ENCODE measurements at regions not wholly inside any gene's neighbourhood (a gene's known extent, or its start where the extent isn't known, plus 50 kb on each side); places are given as distances from the start of the nearest gene placed in this dataset.

DNA sequence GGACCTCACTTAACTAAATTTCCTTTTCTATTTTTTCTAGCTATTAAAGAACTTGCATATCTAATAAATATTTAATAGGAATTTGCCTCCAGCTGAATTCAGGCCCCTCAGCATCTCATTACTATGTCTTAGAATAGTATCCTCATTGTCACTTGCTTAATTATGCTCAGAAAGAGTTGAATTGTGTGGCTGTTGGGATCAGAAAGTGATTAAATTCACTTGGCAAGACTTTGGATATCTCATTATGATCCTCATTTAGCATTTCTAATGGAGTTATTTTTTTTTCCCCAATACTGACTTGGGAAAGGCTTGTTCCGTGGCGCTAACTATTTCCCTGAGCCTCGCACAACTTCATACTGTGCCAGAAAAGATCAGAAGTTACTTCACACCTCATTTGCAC is 158.8 kb downstream of the IDS start (continued):
- TF ChIP-seq, protein P1, sequence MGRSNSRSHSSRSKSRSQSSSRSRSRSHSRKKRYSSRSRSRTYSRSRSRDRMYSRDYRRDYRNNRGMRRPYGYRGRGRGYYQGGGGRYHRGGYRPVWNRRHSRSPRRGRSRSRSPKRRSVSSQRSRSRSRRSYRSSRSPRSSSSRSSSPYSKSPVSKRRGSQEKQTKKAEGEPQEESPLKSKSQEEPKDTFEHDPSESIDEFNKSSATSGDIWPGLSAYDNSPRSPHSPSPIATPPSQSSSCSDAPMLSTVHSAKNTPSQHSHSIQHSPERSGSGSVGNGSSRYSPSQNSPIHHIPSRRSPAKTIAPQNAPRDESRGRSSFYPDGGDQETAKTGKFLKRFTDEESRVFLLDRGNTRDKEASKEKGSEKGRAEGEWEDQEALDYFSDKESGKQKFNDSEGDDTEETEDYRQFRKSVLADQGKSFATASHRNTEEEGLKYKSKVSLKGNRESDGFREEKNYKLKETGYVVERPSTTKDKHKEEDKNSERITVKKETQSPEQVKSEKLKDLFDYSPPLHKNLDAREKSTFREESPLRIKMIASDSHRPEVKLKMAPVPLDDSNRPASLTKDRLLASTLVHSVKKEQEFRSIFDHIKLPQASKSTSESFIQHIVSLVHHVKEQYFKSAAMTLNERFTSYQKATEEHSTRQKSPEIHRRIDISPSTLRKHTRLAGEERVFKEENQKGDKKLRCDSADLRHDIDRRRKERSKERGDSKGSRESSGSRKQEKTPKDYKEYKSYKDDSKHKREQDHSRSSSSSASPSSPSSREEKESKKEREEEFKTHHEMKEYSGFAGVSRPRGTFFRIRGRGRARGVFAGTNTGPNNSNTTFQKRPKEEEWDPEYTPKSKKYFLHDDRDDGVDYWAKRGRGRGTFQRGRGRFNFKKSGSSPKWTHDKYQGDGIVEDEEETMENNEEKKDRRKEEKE (IDR thresholded peaks at IDR 0.05) = no peak
- no peak for TF ChIP-seq FOS (IDR thresholded peaks at IDR 0.05; ENCODE audit: borderline replicate concordance, extremely low read depth, insufficient read length)
- TF ChIP-seq CBX5 (IDR thresholded peaks at IDR 0.05; ENCODE audit: low read depth) = no peak
- TF ChIP-seq, protein P2, sequence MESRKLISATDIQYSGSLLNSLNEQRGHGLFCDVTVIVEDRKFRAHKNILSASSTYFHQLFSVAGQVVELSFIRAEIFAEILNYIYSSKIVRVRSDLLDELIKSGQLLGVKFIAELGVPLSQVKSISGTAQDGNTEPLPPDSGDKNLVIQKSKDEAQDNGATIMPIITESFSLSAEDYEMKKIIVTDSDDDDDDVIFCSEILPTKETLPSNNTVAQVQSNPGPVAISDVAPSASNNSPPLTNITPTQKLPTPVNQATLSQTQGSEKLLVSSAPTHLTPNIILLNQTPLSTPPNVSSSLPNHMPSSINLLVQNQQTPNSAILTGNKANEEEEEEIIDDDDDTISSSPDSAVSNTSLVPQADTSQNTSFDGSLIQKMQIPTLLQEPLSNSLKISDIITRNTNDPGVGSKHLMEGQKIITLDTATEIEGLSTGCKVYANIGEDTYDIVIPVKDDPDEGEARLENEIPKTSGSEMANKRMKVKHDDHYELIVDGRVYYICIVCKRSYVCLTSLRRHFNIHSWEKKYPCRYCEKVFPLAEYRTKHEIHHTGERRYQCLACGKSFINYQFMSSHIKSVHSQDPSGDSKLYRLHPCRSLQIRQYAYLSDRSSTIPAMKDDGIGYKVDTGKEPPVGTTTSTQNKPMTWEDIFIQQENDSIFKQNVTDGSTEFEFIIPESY (IDR thresholded peaks at IDR 0.05) = no peak
- no peak for TF ChIP-seq NFIC (IDR thresholded peaks at IDR 0.05; ENCODE audit: low read depth, low read length)
- TF ChIP-seq NR2C2 (IDR thresholded peaks at IDR 0.05; ENCODE audit: borderline replicate concordance, control insufficient read depth, insufficient read length, low read depth) = no peak
- TF ChIP-seq, protein P3, sequence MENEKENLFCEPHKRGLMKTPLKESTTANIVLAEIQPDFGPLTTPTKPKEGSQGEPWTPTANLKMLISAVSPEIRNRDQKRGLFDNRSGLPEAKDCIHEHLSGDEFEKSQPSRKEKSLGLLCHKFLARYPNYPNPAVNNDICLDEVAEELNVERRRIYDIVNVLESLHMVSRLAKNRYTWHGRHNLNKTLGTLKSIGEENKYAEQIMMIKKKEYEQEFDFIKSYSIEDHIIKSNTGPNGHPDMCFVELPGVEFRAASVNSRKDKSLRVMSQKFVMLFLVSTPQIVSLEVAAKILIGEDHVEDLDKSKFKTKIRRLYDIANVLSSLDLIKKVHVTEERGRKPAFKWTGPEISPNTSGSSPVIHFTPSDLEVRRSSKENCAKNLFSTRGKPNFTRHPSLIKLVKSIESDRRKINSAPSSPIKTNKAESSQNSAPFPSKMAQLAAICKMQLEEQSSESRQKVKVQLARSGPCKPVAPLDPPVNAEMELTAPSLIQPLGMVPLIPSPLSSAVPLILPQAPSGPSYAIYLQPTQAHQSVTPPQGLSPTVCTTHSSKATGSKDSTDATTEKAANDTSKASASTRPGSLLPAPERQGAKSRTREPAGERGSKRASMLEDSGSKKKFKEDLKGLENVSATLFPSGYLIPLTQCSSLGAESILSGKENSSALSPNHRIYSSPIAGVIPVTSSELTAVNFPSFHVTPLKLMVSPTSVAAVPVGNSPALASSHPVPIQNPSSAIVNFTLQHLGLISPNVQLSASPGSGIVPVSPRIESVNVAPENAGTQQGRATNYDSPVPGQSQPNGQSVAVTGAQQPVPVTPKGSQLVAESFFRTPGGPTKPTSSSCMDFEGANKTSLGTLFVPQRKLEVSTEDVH (IDR thresholded peaks at IDR 0.05; ENCODE audit: low read depth, partially characterized antibody) = no peak
- TF ChIP-seq BACH1 (IDR thresholded peaks at IDR 0.05; ENCODE audit: borderline replicate concordance) = no peak
- TF ChIP-seq, protein P4, sequence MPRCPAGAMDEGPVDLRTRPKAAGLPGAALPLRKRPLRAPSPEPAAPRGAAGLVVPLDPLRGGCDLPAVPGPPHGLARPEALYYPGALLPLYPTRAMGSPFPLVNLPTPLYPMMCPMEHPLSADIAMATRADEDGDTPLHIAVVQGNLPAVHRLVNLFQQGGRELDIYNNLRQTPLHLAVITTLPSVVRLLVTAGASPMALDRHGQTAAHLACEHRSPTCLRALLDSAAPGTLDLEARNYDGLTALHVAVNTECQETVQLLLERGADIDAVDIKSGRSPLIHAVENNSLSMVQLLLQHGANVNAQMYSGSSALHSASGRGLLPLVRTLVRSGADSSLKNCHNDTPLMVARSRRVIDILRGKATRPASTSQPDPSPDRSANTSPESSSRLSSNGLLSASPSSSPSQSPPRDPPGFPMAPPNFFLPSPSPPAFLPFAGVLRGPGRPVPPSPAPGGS (IDR thresholded peaks at IDR 0.05; ENCODE audit: borderline replicate concordance, insufficient read depth, low read depth, low read length, poor library complexity, severe bottlenecking) = no peak

Measured in GM12878 (cell line).